ENCODE measurements at regions not wholly inside any gene's neighbourhood (a gene's known extent, or its start where the extent isn't known, plus 50 kb on each side); places are given as distances from the start of the nearest gene placed in this dataset.
A peak's percentile ranks its signal among the peaks of the same experiment; 100 is the strongest.

- no peak overlapping the region for H3K27ac Mint-ChIP-seq
- H3K4me3 Mint-ChIP-seq: no peak overlapping the region
- Histone ChIP-seq H3K4me3 (no peak overlapping the region), H3K79me2 (ENCODE audit: low read depth) (no peaks in the 10 kb centered on the region), H3K36me3 (no peaks in the 10 kb centered on the region), H3K9ac (no peak overlapping the region), H3K4me2 (no peak overlapping the region), H3K9me3 (ENCODE audit: low read depth) (no peaks in the 10 kb centered on the region), H3F3A (ENCODE audit: low read depth) (no peaks in the 10 kb centered on the region), H3K4me1 (no peaks in the 10 kb centered on the region), H3K27me3 (no peaks in the 10 kb centered on the region), H3K27ac (no peak overlapping the region), H4K20me1 (ENCODE audit: low read depth) (no peaks in the 10 kb centered on the region), H2AFZ (replicated peaks) (no peak overlapping the region)
- H3K9me3 Mint-ChIP-seq: no peaks in the 10 kb centered on the region
- H3K27me3 Mint-ChIP-seq (ENCODE audit: insufficient read depth, low read depth): peaks cover 5% of the 10 kb centered on the region
- H3K4me1 Mint-ChIP-seq: peaks cover 6% of the 10 kb centered on the region
- no peaks in the 10 kb centered on the region for H3K36me3 Mint-ChIP-seq
- DNase-seq (ENCODE audit: low spot score): no peak
- TF ChIP-seq CTCF (IDR thresholded peaks at IDR 0.05): no peak
- TF ChIP-seq EZH2phosphoT487 (IDR thresholded peaks at IDR 0.05): no peak
- TF ChIP-seq EZH2 (IDR thresholded peaks at IDR 0.05): no peak
Observed at GRCh38 chr10:126841341-126841895, 63.8 kb upstream of the DOCK1 start.

GRCh38 chr10:126842356-126842755 is 62.9 kb upstream of the DOCK1 start:
- Histone ChIP-seq H3K27ac (no peak overlapping the region), H3K36me3 (no peaks in the 10 kb centered on the region), H3K27me3 (no peaks in the 10 kb centered on the region), H3K9ac (no peak overlapping the region), H3K4me2 (no peak overlapping the region), H3K4me3 (no peak overlapping the region), H4K20me1 (ENCODE audit: low read depth) (no peaks in the 10 kb centered on the region), H2AFZ (replicated peaks) (no peak overlapping the region), H3K79me2 (ENCODE audit: low read depth) (no peaks in the 10 kb centered on the region), H3F3A (ENCODE audit: low read depth) (no peaks in the 10 kb centered on the region), H3K4me1 (no peaks in the 10 kb centered on the region), H3K9me3 (ENCODE audit: low read depth) (no peaks in the 10 kb centered on the region)
- Mint-ChIP-seq H3K4me1 (peaks cover 6% of the 10 kb centered on the region), H3K27ac (peak overlapping the region; percentile 78), H3K9me3 (no peaks in the 10 kb centered on the region), H3K4me3 (no peak overlapping the region), H3K27me3 (ENCODE audit: insufficient read depth, low read depth) (peaks cover 3% of the 10 kb centered on the region), H3K36me3 (no peaks in the 10 kb centered on the region)
- TF ChIP-seq CTCF (IDR thresholded peaks at IDR 0.05) (no peak), EZH2phosphoT487 (IDR thresholded peaks at IDR 0.05) (no peak), EZH2 (IDR thresholded peaks at IDR 0.05) (no peak)
- no peak for DNase-seq (ENCODE audit: low spot score)

GRCh38 chr10:126842836-126843235 is 62.4 kb upstream of the DOCK1 start:
- H3K4me1 Mint-ChIP-seq: peaks cover 6% of the 10 kb centered on the region
- no peak for DNase-seq (ENCODE audit: low spot score)
- no peaks in the 10 kb centered on the region for H3K9me3 Mint-ChIP-seq

More at GRCh38 chr10:126842836-126843235, 62.4 kb upstream of the DOCK1 start:
- Histone ChIP-seq H3K4me3 (no peak overlapping the region), H3K4me2 (no peak overlapping the region), H3K9me3 (ENCODE audit: low read depth) (no peaks in the 10 kb centered on the region), H2AFZ (replicated peaks) (no peak overlapping the region), H3K9ac (no peak overlapping the region), H3K36me3 (no peaks in the 10 kb centered on the region), H3K79me2 (ENCODE audit: low read depth) (no peaks in the 10 kb centered on the region), H4K20me1 (ENCODE audit: low read depth) (no peaks in the 10 kb centered on the region), H3K27ac (no peak overlapping the region), H3F3A (ENCODE audit: low read depth) (no peaks in the 10 kb centered on the region), H3K4me1 (no peaks in the 10 kb centered on the region), H3K27me3 (no peaks in the 10 kb centered on the region)
- no peaks in the 10 kb centered on the region for H3K36me3 Mint-ChIP-seq
- H3K27me3 Mint-ChIP-seq (ENCODE audit: insufficient read depth, low read depth): peaks cover 3% of the 10 kb centered on the region
- H3K4me3 Mint-ChIP-seq: no peak overlapping the region
- no peak for TF ChIP-seq EZH2 (IDR thresholded peaks at IDR 0.05)
- TF ChIP-seq EZH2phosphoT487 (IDR thresholded peaks at IDR 0.05): no peak
- no peak for TF ChIP-seq CTCF (IDR thresholded peaks at IDR 0.05)
- H3K27ac Mint-ChIP-seq: peak overlapping the region; percentile 78

Data from neural progenitor cell (in vitro differentiated cells).